ENCODE measurements at regions not wholly inside any gene's neighbourhood (a gene's known extent, or its start where the extent isn't known, plus 50 kb on each side); places are given as distances from the start of the nearest gene placed in this dataset.

GRCh38 chr7:113774182-113774807 lies 144.5 kb downstream of the PPP1R3A start:
- peaks cover 0 to 5% (median 0%) of the 10 kb centered on the region in 3 donors for H3K4me1 ChIP-seq
- H3K27me3 ChIP-seq, result no peaks in the 10 kb centered on the region
- H3K4me3 ChIP-seq, result no peak overlapping the region
- WGBS, 2 donors, result 30 to 31% methylated on average over 3 of the region's 3 CpGs
- H3K27ac ChIP-seq, result no peak overlapping the region
- H3K9me3 ChIP-seq, result no peaks in the 10 kb centered on the region
- intact Hi-C loops (cut with DNase I), result no loop called here
- DNase-seq, result no peak
- no peaks in the 10 kb centered on the region for H3K36me3 ChIP-seq
- TF ChIP-seq, protein P1, sequence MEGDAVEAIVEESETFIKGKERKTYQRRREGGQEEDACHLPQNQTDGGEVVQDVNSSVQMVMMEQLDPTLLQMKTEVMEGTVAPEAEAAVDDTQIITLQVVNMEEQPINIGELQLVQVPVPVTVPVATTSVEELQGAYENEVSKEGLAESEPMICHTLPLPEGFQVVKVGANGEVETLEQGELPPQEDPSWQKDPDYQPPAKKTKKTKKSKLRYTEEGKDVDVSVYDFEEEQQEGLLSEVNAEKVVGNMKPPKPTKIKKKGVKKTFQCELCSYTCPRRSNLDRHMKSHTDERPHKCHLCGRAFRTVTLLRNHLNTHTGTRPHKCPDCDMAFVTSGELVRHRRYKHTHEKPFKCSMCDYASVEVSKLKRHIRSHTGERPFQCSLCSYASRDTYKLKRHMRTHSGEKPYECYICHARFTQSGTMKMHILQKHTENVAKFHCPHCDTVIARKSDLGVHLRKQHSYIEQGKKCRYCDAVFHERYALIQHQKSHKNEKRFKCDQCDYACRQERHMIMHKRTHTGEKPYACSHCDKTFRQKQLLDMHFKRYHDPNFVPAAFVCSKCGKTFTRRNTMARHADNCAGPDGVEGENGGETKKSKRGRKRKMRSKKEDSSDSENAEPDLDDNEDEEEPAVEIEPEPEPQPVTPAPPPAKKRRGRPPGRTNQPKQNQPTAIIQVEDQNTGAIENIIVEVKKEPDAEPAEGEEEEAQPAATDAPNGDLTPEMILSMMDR (IDR thresholded peaks at IDR 0.05), result peak; percentile 17 to 64 (median 46)
- no peak for TF ChIP-seq POLR2A (IDR thresholded peaks at IDR 0.05)

DNA sequence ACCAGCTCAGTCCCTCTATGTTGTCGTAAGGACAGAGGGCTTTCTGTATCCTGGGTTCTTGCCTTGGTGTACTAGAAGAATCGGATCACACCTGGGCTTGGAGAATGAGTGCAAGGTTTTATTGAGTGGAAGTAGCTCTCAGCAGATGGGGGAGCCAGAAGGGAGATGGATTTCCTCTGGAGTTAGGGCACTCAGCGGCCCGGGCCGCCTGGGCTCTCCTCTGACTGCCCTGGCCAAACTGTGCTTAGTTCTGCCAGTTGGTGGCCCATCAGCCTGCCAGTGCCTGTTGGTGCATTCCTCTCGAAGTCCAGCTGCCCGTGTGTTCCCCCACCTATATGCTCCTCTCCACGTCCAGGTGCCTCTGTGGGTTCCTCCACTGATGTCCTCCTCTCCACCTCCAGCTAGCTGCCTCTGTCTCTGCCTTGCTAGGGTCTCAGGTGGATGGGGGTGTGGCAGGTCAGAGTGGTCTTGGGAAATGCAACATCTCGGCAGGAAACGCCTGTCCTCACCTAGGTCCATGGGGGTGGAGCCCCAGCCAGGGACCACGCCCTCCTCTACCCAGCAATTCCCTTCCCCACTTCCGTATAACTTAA lies 148.6 kb downstream of the PPP1R3A start:
- TF ChIP-seq, protein P1 (IDR thresholded peaks at IDR 0.05), result no peak
- no peak for TF ChIP-seq POLR2A (IDR thresholded peaks at IDR 0.05)
- Histone ChIP-seq H3K36me3 (no peaks in the 10 kb centered on the region), H3K27me3 (no peaks in the 10 kb centered on the region), H3K9me3 (no peaks in the 10 kb centered on the region), H3K4me3 (no peak overlapping the region), H3K27ac (no peak overlapping the region), H3K4me1 (peaks cover 0 to 5% (median 0%) of the 10 kb centered on the region in 3 donors)
- no peak for DNase-seq
- intact Hi-C loops (cut with DNase I), result no loop called here
- 85 to 91% methylated on average over 6 to 12 of the region's 12 CpGs for WGBS, 2 donors

DNA sequence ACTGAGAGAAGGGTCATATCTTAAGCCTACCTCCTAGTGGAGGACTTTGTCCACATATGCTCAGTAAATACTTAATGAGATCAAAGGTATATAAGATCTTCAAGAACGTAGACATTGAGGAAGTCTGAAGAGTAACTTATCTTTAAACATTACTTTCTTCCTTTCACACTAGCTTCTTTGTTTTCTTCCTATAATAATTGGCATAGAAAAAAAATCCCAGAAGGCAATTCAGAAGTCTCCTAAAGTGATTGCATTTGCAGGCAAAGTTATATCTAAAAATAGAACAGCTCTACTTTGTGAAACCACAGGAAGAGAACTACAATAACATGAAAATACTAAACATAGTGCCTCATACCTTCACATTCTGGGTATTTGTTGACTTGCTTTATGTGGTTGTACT lies 150.4 kb downstream of the PPP1R3A start:
- no peaks in the 10 kb centered on the region for H3K4me1 ChIP-seq
- no peak for TF ChIP-seq POLR2A (IDR thresholded peaks at IDR 0.05)
- intact Hi-C loops (cut with DNase I), result no loop called here
- H3K27ac ChIP-seq, result no peak overlapping the region
- no peaks in the 10 kb centered on the region for H3K9me3 ChIP-seq
- H3K36me3 ChIP-seq, result no peaks in the 10 kb centered on the region
- 41 to 55% methylated on average over 1 of the region's 1 CpG for WGBS, 2 donors
- no peak overlapping the region for H3K4me3 ChIP-seq
- no peaks in the 10 kb centered on the region for H3K27me3 ChIP-seq
- no peak for DNase-seq

DNA sequence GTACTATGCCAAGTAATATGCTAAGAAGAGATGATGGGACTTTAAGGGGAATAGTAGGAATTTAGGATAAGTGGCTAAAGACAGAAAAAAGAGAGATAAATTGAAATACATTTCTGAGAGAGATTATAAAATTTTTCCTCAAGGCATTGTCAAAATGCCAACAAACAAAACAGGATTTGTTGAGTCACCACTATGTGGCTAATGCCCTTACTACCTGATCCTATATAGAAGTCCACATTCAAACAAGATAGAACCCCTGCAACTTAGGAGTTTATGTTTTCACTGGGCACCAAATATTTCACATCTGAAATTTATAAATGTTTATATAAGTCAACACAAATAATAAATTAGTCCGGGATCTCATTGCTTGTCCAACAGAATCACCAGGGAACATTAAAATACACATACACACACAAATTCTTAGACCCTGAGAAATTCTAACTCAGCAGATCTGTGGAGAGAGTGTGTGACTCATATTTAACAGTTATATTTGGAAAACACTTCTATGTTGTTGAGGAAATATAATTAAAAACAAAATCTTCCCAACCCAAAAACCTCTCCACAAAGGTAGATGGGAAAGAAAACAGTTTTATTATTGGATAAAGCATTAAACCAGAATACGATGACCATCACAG lies 154.3 kb downstream of the PPP1R3A start:
- no peaks in the 10 kb centered on the region for H3K36me3 ChIP-seq
- WGBS, 2 donors, result 48 to 68% methylated on average over 2 of the region's 2 CpGs

DNA sequence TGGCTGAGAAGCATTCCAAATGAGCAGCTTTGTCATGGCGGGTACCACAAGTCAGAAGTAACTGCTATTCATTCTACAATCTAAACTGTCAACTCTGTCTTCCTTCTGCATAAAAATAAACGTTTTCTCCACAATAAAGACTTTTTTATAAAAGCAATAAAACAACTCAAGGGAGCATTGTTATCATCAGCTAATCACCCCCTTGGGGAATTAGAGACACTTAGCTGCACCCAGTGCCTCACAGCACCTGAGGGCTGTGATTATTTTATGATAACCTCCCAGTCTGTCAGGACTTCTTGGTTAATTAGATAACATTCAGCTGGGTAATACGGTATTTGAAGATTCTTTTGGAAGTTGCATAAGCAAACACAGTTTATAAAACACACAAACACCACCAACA lies 155.6 kb downstream of the PPP1R3A start:
- TF ChIP-seq POLR2A (IDR thresholded peaks at IDR 0.05), result no peak
- TF ChIP-seq, protein P1 (IDR thresholded peaks at IDR 0.05), result no peak
- WGBS, 2 donors, result 37 to 43% methylated on average over 3 of the region's 3 CpGs
- Histone ChIP-seq H3K4me1 (no peaks in the 10 kb centered on the region), H3K4me3 (no peak overlapping the region), H3K27ac (no peak overlapping the region), H3K27me3 (no peaks in the 10 kb centered on the region), H3K36me3 (no peaks in the 10 kb centered on the region), H3K9me3 (no peaks in the 10 kb centered on the region)
- no peak for DNase-seq
- intact Hi-C loops (cut with DNase I), result no loop called here

More for the DNA sequence above, 154.3 kb downstream of the PPP1R3A start:
- Histone ChIP-seq H3K27ac (no peak overlapping the region), H3K27me3 (no peaks in the 10 kb centered on the region), H3K4me3 (no peak overlapping the region), H3K4me1 (no peaks in the 10 kb centered on the region), H3K9me3 (no peaks in the 10 kb centered on the region)
- no peak for TF ChIP-seq POLR2A (IDR thresholded peaks at IDR 0.05)
- TF ChIP-seq, protein P1 (IDR thresholded peaks at IDR 0.05), result no peak
- intact Hi-C loops (cut with DNase I), result no loop called here
- no peak for DNase-seq

Measured in esophagus squamous epithelium (tissue), 5 donors.